Trophoblast cell (in vitro differentiated cells and primary cell): ENCODE measurements at regions not wholly inside any gene's neighbourhood (a gene's known extent, or its start where the extent isn't known, plus 50 kb on each side); places are given as distances from the start of the nearest gene placed in this dataset.
"Not testable (repeated sequence)": the region's sequence is repeated elsewhere in the genome, so short reads cannot be mapped to it uniquely, and the experiment has no call there.

Experiments used
- DNase-seq, 2 donors: peaks; one replicate each; pipeline ENCODE4 v3.0.0-alpha.2; 2016
- H2AFZ ChIP-seq: 2 replicates; pipeline ENCODE4 v1.6.1; 2013; ENCODE audit warnings: low read length, moderate library complexity, mild to moderate bottlenecking; ENCODE audit not compliant: insufficient read depth, poor library complexity
- H2AK5ac ChIP-seq: 2 replicates; pipeline ENCODE4 v1.6.1; 2013; ENCODE audit warnings: mild to moderate bottlenecking, low read length
- H2BK120ac ChIP-seq: 2 replicates; pipeline ENCODE4 v1.6.1; 2013; ENCODE audit warnings: low read length, mild to moderate bottlenecking, moderate library complexity; ENCODE audit not compliant: insufficient read depth, poor library complexity
- H2BK12ac ChIP-seq: 2 replicates; pipeline ENCODE4 v1.6.1; 2013; ENCODE audit warnings: mild to moderate bottlenecking, low read length, moderate library complexity
- H2BK5ac ChIP-seq: 2 replicates; pipeline ENCODE4 v1.6.1; 2013; ENCODE audit warnings: low read length, low read depth, moderate library complexity, mild to moderate bottlenecking; ENCODE audit not compliant: poor library complexity
- H3K14ac ChIP-seq: 2 replicates; pipeline ENCODE4 v1.6.1; 2013; ENCODE audit warnings: mild to moderate bottlenecking, low read length
- H3K18ac ChIP-seq: 2 replicates; pipeline ENCODE4 v1.6.1; 2013; ENCODE audit warnings: mild to moderate bottlenecking, low read length
- H3K23ac ChIP-seq: 2 replicates; pipeline ENCODE4 v1.6.1; 2013; ENCODE audit warnings: low read length
- H3K27ac ChIP-seq: 2 replicates; pipeline ENCODE4 v1.5.1; 2013; ENCODE audit warnings: low read depth, mild to moderate bottlenecking, inconsistent platforms, low read length, moderate library complexity
- H3K27me3 ChIP-seq: 2 replicates; pipeline ENCODE4 v1.6.1; 2013; ENCODE audit warnings: inconsistent platforms, mild to moderate bottlenecking, low read length, moderate library complexity; ENCODE audit not compliant: insufficient read depth
- H3K36me3 ChIP-seq, 2 experiments: 1 replicate in 1 of 2; 2 replicates in 1 of 2; pipeline ENCODE4 v1.6.1; 2013; ENCODE audit warnings: low read length in 2 of 2, mild to moderate bottlenecking in 2 of 2, moderate library complexity in 1 of 2; ENCODE audit not compliant: insufficient read depth in 2 of 2, control insufficient read depth in 1 of 2
- H3K4ac ChIP-seq: 2 replicates; pipeline ENCODE4 v1.6.1; 2013; ENCODE audit warnings: low read depth, mild to moderate bottlenecking, low read length, moderate library complexity
- H3K4me1 ChIP-seq, 2 experiments: 1 replicate in 1 of 2; 2 replicates in 1 of 2; pipeline ENCODE4 v1.6.1; 2013; ENCODE audit warnings: low read length in 2 of 2, mild to moderate bottlenecking in 2 of 2, moderate library complexity in 1 of 2; ENCODE audit not compliant: insufficient read depth in 2 of 2, control insufficient read depth in 1 of 2
- H3K4me2 ChIP-seq: 2 replicates; pipeline ENCODE4 v1.6.1; 2013; ENCODE audit warnings: inconsistent platforms, mild to moderate bottlenecking, low read length, moderate library complexity
- H3K4me3 ChIP-seq: 2 replicates; pipeline ENCODE4 v1.5.1; 2013; ENCODE audit warnings: mild to moderate bottlenecking, low read depth, low read length, inconsistent platforms
- H3K79me1 ChIP-seq: one replicate; pipeline ENCODE4 v1.6.1; 2013; ENCODE audit warnings: low read length
- H3K79me2 ChIP-seq: 2 replicates; pipeline ENCODE4 v1.6.1; 2013; ENCODE audit warnings: low read length, mild to moderate bottlenecking; ENCODE audit not compliant: control insufficient read depth, insufficient read depth, poor library complexity
- H3K9ac ChIP-seq: 2 replicates; pipeline ENCODE4 v1.6.1; 2013; ENCODE audit warnings: mild to moderate bottlenecking, low read length
- H3K9me3 ChIP-seq: 2 replicates; pipeline ENCODE4 v1.6.1; 2013; ENCODE audit warnings: low read depth, mild to moderate bottlenecking, control low read depth, inconsistent platforms, low read length; ENCODE audit not compliant: insufficient read depth
- H4K12ac ChIP-seq: 2 replicates; pipeline ENCODE4 v1.6.1; 2013; ENCODE audit warnings: low read depth, mild to moderate bottlenecking, low read length, moderate library complexity
- H4K8ac ChIP-seq: 2 replicates; pipeline ENCODE4 v1.6.1; 2013; ENCODE audit warnings: low read depth, mild to moderate bottlenecking, low read length, moderate library complexity
- H4K91ac ChIP-seq: one replicate; pipeline ENCODE4 v1.6.1; 2013; ENCODE audit warnings: low read depth, mild to moderate bottlenecking, low read length, moderate library complexity
- WGBS: extraction: QIAGEN DNeasy Blood & Tissue Kit; methylation state at CpG from one replicate; pipeline ENCODE4 v1.1.7; 2013; ENCODE audit warnings: missing lambda C conversion rate; ENCODE audit not compliant: insufficient read length, insufficient coverage; ENCODE audit errors: extremely low coverage; 5-methylcytosine and 5-hydroxymethylcytosine counted together

- H3K14ac ChIP-seq, H2BK120ac ChIP-seq, H2AFZ ChIP-seq, H3K9ac ChIP-seq, DNase-seq, H3K4me1 ChIP-seq, H2BK12ac ChIP-seq, H4K91ac ChIP-seq, H3K18ac ChIP-seq, H3K27me3 ChIP-seq, H3K27ac ChIP-seq, H3K4me3 ChIP-seq, H2BK5ac ChIP-seq, H3K4me2 ChIP-seq, H3K36me3 ChIP-seq, H3K23ac ChIP-seq, H4K12ac ChIP-seq, H4K8ac ChIP-seq, H3K4ac ChIP-seq, H2AK5ac ChIP-seq, H3K9me3 ChIP-seq, H3K79me2 ChIP-seq, H3K79me1 ChIP-seq: not testable (repeated sequence)
- WGBS: no CpG with 5 or more reads among the region's 1 CpG
Measured at GRCh38 chr17:20676656-20677055, 97.1 kb downstream of the CDRT15L2 start.

DNA sequence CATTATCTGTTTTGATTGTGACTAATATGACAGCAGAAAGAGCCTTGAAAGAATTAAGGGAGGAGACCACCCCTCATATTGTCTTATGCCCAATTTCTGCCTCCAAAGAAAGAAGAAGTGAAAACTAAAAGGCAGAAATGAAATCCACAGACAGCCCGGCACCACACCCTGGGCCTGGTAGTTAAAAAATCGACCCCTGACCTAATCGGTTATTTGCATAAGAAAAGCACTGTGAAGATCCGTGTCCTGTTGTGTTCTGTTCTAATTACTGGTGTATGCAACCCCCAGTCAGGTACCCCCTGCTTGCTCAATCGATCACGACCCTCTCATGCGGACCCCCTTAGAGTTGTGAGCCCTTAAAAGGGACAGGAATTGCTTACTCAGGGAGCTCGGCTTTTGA, 97.9 kb downstream of the CDRT15L2 start:
- not testable (repeated sequence) for H4K8ac ChIP-seq, DNase-seq, H3K36me3 ChIP-seq, H3K27ac ChIP-seq, H2BK5ac ChIP-seq, H3K4me3 ChIP-seq, H4K91ac ChIP-seq, H3K14ac ChIP-seq, H3K4ac ChIP-seq, H3K9ac ChIP-seq, H4K12ac ChIP-seq, H3K79me2 ChIP-seq, H3K4me1 ChIP-seq, H3K4me2 ChIP-seq, H3K27me3 ChIP-seq, H2AK5ac ChIP-seq, H3K18ac ChIP-seq, H2BK120ac ChIP-seq, H2AFZ ChIP-seq, H3K79me1 ChIP-seq, H3K9me3 ChIP-seq, H3K23ac ChIP-seq, H2BK12ac ChIP-seq
- WGBS: no CpG with 5 or more reads among the region's 8 CpGs

GRCh38 chr17:20678424-20678823, 98.9 kb downstream of the CDRT15L2 start:
- not testable (repeated sequence) for H3K4ac ChIP-seq, H2AFZ ChIP-seq, H3K9me3 ChIP-seq, H4K91ac ChIP-seq, H3K79me2 ChIP-seq, H2AK5ac ChIP-seq, H4K12ac ChIP-seq, H2BK5ac ChIP-seq, H3K27me3 ChIP-seq, H2BK120ac ChIP-seq, H3K4me1 ChIP-seq, H3K79me1 ChIP-seq, DNase-seq, H3K14ac ChIP-seq, H3K18ac ChIP-seq, H4K8ac ChIP-seq, H3K9ac ChIP-seq, H3K4me2 ChIP-seq, H3K23ac ChIP-seq, H3K4me3 ChIP-seq, H3K27ac ChIP-seq, H3K36me3 ChIP-seq, H2BK12ac ChIP-seq
- no CpG with 5 or more reads among the region's 5 CpGs for WGBS

DNA sequence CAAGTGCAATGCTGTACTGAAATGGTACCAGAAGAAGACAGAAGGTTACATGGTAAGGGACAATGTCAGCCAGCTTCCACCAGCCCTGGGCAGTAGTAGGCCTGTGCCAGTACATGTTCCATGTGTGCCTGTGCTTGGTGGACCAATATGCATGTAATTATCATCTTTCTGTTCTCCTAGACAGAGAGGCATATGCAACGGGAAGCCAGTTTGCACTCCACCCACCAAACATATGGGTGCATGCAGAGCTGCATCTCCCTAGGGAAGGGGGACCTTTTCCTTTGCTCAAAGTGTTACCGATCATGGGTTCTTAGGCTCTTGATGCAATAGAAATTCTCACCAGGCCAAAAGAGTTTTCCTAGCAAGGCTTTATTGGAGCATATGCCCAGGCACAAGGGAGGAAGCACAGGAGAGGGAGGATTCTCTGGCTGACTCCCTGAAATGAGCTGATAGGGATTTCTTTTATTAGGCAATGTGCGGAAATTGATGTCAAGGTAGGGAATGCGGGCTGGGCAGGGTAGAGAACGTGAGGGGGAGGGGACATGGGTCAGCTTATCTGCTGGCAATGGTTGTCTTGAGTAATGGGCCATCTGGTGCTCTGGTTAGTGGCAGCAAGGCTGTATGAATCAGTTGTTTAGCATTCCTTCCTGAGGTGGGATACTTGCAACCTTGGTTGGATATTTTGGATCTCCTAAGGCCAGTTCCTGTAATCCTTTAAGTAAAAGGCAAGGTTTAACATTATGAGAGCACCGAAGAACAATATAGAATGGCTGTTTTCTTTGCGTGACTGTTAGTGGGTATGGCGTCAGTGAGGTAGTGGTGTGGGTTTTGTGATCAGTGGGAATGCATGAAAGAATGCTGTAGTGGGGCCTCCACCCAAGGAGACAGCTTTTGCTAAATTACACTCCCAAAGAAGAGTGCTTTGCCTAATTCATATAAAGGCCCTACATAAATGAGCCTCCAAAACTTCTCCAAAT, 102.5 kb downstream of the CDRT15L2 start:
- WGBS: no CpG with 5 or more reads among the region's 8 CpGs
- H3K36me3 ChIP-seq, H3K14ac ChIP-seq, H2BK12ac ChIP-seq, H3K4me3 ChIP-seq, H4K8ac ChIP-seq, H3K4me1 ChIP-seq, H2BK120ac ChIP-seq, H4K12ac ChIP-seq, H3K27ac ChIP-seq, H3K79me1 ChIP-seq, H3K9me3 ChIP-seq, H3K23ac ChIP-seq, H3K4ac ChIP-seq, H2AFZ ChIP-seq, H3K4me2 ChIP-seq, H3K18ac ChIP-seq, H3K79me2 ChIP-seq, H2AK5ac ChIP-seq, H2BK5ac ChIP-seq, H4K91ac ChIP-seq, H3K27me3 ChIP-seq, H3K9ac ChIP-seq: not testable (repeated sequence)
- DNase-seq: peak; percentile 70 to 72
